ENCODE measurements at regions not wholly inside any gene's neighbourhood (a gene's known extent, or its start where the extent isn't known, plus 50 kb on each side); places are given as distances from the start of the nearest gene placed in this dataset.

- H3K4me3 ChIP-seq (ENCODE audit: low read depth, low read length), result no peak overlapping the region
- no peak for TF ChIP-seq CTCF (IDR thresholded peaks at IDR 0.05; ENCODE audit: borderline replicate concordance, insufficient read depth, low read depth, low read length)
These were observed 158.2 kb downstream of the OLFM1 start for GRCh38 chr9:135245482-135246247.

GRCh38 chr9:135246248-135247205 is 159.1 kb downstream of the OLFM1 start:
- TF ChIP-seq CTCF (IDR thresholded peaks at IDR 0.05; ENCODE audit: borderline replicate concordance, insufficient read depth, low read depth, low read length), result no peak
- H3K4me3 ChIP-seq (ENCODE audit: low read depth, low read length), result no peak overlapping the region

- no peak for TF ChIP-seq CTCF (IDR thresholded peaks at IDR 0.05; ENCODE audit: borderline replicate concordance, insufficient read depth, low read depth, low read length)
These were observed 159.9 kb downstream of the OLFM1 start for GRCh38 chr9:135247227-135247930.

GRCh38 chr9:135248111-135248510 is 160.6 kb downstream of the OLFM1 start:
- no peak for TF ChIP-seq CTCF (IDR thresholded peaks at IDR 0.05; ENCODE audit: borderline replicate concordance, insufficient read depth, low read depth, low read length)
- H3K4me3 ChIP-seq (ENCODE audit: low read depth, low read length), result no peak overlapping the region

More at GRCh38 chr9:135247227-135247930, 159.9 kb downstream of the OLFM1 start:
- H3K4me3 ChIP-seq (ENCODE audit: low read depth, low read length), result no peak overlapping the region

GRCh38 chr9:135248721-135249120 is 161.3 kb downstream of the OLFM1 start:
- H3K4me3 ChIP-seq (ENCODE audit: low read depth, low read length), result no peak overlapping the region
- no peak for TF ChIP-seq CTCF (IDR thresholded peaks at IDR 0.05; ENCODE audit: borderline replicate concordance, insufficient read depth, low read depth, low read length)

- no peak for TF ChIP-seq CTCF (IDR thresholded peaks at IDR 0.05; ENCODE audit: borderline replicate concordance, insufficient read depth, low read depth, low read length)
- no peak overlapping the region for H3K4me3 ChIP-seq (ENCODE audit: low read depth, low read length)
These were observed 161.7 kb downstream of the OLFM1 start for GRCh38 chr9:135249191-135249590.

Data from GM12875 (cell line).